ENCODE measurements at regions not wholly inside any gene's neighbourhood (a gene's known extent, or its start where the extent isn't known, plus 50 kb on each side); places are given as distances from the start of the nearest gene placed in this dataset.

- ChIA-PET CTCF (no interaction called here), POLR2A (interaction anchor here (0.6 kb wide), 1 partner anchor 79 kb away, joined by 4 read pairs; no protein-coding TSS in a partner anchor)
- Histone ChIP-seq H3K27ac (ENCODE audit: low read length in 2 of 2) (no peak overlapping the region), H3K36me3 (replicated peaks in 1 of 2; ENCODE audit: control extremely low read depth in 1 of 2, control insufficient read depth in 1 of 2, extremely low read depth in 1 of 2, insufficient read depth in 2 of 2, low read length in 1 of 2) (no peaks in the 10 kb centered on the region), H3K4me3 (ENCODE audit: control extremely low read depth in 1 of 5, extremely low read depth in 1 of 5, insufficient read depth in 1 of 5, low read depth in 2 of 5, low read length in 4 of 5) (no peak overlapping the region), H3K27me3 (replicated peaks in 1 of 4; ENCODE audit: control extremely low read depth in 1 of 4, control insufficient read depth in 3 of 4, insufficient read depth in 4 of 4, low read length in 3 of 4) (peaks cover 0 to 3% (median 0%) of the 10 kb centered on the region in 4 experiments), H3K9me3 (ENCODE audit: control extremely low read depth in 1 of 3, control insufficient read depth in 2 of 3, insufficient read depth in 1 of 3, low read length in 2 of 3) (no peaks in the 10 kb centered on the region), H3K4me2 (replicated peaks; ENCODE audit: low read depth, low read length, poor library complexity, severe bottlenecking) (no peak overlapping the region), H3K79me2 (ENCODE audit: control insufficient read depth, insufficient read depth, low read length) (no peaks in the 10 kb centered on the region), H3K4me1 (ENCODE audit: control insufficient read depth in 2 of 2, insufficient read depth in 2 of 2, low read length in 2 of 2) (no peaks in the 10 kb centered on the region), H4K20me1 (ENCODE audit: control insufficient read depth, insufficient read depth, low read length, poor library complexity, severe bottlenecking) (no peaks in the 10 kb centered on the region), H3K9ac (ENCODE audit: low read length) (no peak overlapping the region), H2AFZ (ENCODE audit: insufficient read depth, low read depth, low read length, poor library complexity, severe bottlenecking) (no peak overlapping the region)
- DNase-seq (no peak), ATAC-seq (ENCODE audit: low read depth) (no peak)
- Mint-ChIP-seq H3K27ac (no peak overlapping the region), H3K4me3 (no peak overlapping the region), H3K27me3 (peaks cover 4% of the 10 kb centered on the region), H3K9me3 (ENCODE audit: insufficient read depth) (no peaks in the 10 kb centered on the region), H3K4me1 (no peaks in the 10 kb centered on the region)
- TF ChIP-seq CTCF (IDR thresholded peaks at IDR 0.05) (no peak), EZH2 (IDR thresholded peaks at IDR 0.05; ENCODE audit: borderline replicate concordance, insufficient read depth, low read depth, low read length, poor library complexity, severe bottlenecking) (no peak)
- intact Hi-C loops (cut with micrococcal nuclease): no loop called here
These were observed 163.3 kb upstream of the RBPJ start for GRCh38 chr4:26157541-26157940.

GRCh38 chr4:26160591-26160990 lies 160.2 kb upstream of the RBPJ start:
- POLR2A ChIA-PET: interaction anchor here (0.7 kb wide), 1 partner anchor 16 kb away, joined by 3 read pairs; no protein-coding TSS in a partner anchor
- Mint-ChIP-seq H3K27me3 (peaks cover 4% of the 10 kb centered on the region), H3K4me3 (no peak overlapping the region), H3K4me1 (no peaks in the 10 kb centered on the region), H3K9me3 (ENCODE audit: insufficient read depth) (no peaks in the 10 kb centered on the region), H3K27ac (no peak overlapping the region)
- intact Hi-C loops (cut with micrococcal nuclease): no loop called here
- Histone ChIP-seq H4K20me1 (ENCODE audit: control insufficient read depth, insufficient read depth, low read length, poor library complexity, severe bottlenecking) (no peaks in the 10 kb centered on the region), H3K36me3 (replicated peaks in 1 of 2; ENCODE audit: control extremely low read depth in 1 of 2, control insufficient read depth in 1 of 2, extremely low read depth in 1 of 2, insufficient read depth in 2 of 2, low read length in 1 of 2) (no peaks in the 10 kb centered on the region), H3K4me1 (ENCODE audit: control insufficient read depth in 2 of 2, insufficient read depth in 2 of 2, low read length in 2 of 2) (no peaks in the 10 kb centered on the region), H3K9me3 (ENCODE audit: control extremely low read depth in 1 of 3, control insufficient read depth in 2 of 3, insufficient read depth in 1 of 3, low read length in 2 of 3) (no peaks in the 10 kb centered on the region), H3K4me2 (replicated peaks; ENCODE audit: low read depth, low read length, poor library complexity, severe bottlenecking) (no peak overlapping the region), H3K79me2 (ENCODE audit: control insufficient read depth, insufficient read depth, low read length) (no peaks in the 10 kb centered on the region), H3K27me3 (replicated peaks in 1 of 4; ENCODE audit: control extremely low read depth in 1 of 4, control insufficient read depth in 3 of 4, insufficient read depth in 4 of 4, low read length in 3 of 4) (peaks cover 0 to 3% (median 0%) of the 10 kb centered on the region in 4 experiments), H3K9ac (ENCODE audit: low read length) (no peak overlapping the region), H2AFZ (ENCODE audit: insufficient read depth, low read depth, low read length, poor library complexity, severe bottlenecking) (no peak overlapping the region), H3K4me3 (ENCODE audit: control extremely low read depth in 1 of 5, extremely low read depth in 1 of 5, insufficient read depth in 1 of 5, low read depth in 2 of 5, low read length in 4 of 5) (no peak overlapping the region), H3K27ac (ENCODE audit: low read length in 2 of 2) (no peak overlapping the region)
- DNase-seq (no peak), ATAC-seq (ENCODE audit: low read depth) (no peak)
- TF ChIP-seq EZH2 (IDR thresholded peaks at IDR 0.05; ENCODE audit: borderline replicate concordance, insufficient read depth, low read depth, low read length, poor library complexity, severe bottlenecking) (no peak), CTCF (IDR thresholded peaks at IDR 0.05) (no peak)
- WGBS (ENCODE audit: insufficient coverage): no CpG with 5 or more reads among the region's 3 CpGs
- CTCF ChIA-PET: interaction anchor here (2.1 kb wide), 1 partner anchor 77 kb away, joined by 6 read pairs; no protein-coding TSS in a partner anchor
